ENCODE measurements at regions not wholly inside any gene's neighbourhood (a gene's known extent, or its start where the extent isn't known, plus 50 kb on each side); places are given as distances from the start of the nearest gene placed in this dataset.

DNA sequence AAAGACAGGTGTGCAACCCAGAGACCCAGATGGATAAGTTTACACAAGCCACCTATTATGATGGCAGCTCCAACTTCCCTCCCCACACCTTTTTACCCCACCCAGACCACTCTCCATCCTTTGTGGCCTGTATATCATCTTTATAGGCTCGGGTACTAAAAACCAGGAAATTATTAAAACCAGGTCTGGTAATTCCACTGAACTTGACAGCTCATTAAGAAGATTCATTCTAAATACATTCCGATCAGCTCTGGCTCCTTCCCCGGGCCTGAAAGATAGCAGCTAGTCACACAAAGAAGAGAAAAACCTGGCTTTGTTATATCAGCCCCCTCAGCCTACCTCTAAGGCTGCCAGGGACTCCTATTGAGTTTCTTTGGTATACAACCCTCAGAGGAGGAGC, 67.9 kb upstream of the API5 start:
- TF ChIP-seq, protein P1, sequence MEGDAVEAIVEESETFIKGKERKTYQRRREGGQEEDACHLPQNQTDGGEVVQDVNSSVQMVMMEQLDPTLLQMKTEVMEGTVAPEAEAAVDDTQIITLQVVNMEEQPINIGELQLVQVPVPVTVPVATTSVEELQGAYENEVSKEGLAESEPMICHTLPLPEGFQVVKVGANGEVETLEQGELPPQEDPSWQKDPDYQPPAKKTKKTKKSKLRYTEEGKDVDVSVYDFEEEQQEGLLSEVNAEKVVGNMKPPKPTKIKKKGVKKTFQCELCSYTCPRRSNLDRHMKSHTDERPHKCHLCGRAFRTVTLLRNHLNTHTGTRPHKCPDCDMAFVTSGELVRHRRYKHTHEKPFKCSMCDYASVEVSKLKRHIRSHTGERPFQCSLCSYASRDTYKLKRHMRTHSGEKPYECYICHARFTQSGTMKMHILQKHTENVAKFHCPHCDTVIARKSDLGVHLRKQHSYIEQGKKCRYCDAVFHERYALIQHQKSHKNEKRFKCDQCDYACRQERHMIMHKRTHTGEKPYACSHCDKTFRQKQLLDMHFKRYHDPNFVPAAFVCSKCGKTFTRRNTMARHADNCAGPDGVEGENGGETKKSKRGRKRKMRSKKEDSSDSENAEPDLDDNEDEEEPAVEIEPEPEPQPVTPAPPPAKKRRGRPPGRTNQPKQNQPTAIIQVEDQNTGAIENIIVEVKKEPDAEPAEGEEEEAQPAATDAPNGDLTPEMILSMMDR (IDR thresholded peaks at IDR 0.05), result no peak
- TF ChIP-seq, protein P2, sequence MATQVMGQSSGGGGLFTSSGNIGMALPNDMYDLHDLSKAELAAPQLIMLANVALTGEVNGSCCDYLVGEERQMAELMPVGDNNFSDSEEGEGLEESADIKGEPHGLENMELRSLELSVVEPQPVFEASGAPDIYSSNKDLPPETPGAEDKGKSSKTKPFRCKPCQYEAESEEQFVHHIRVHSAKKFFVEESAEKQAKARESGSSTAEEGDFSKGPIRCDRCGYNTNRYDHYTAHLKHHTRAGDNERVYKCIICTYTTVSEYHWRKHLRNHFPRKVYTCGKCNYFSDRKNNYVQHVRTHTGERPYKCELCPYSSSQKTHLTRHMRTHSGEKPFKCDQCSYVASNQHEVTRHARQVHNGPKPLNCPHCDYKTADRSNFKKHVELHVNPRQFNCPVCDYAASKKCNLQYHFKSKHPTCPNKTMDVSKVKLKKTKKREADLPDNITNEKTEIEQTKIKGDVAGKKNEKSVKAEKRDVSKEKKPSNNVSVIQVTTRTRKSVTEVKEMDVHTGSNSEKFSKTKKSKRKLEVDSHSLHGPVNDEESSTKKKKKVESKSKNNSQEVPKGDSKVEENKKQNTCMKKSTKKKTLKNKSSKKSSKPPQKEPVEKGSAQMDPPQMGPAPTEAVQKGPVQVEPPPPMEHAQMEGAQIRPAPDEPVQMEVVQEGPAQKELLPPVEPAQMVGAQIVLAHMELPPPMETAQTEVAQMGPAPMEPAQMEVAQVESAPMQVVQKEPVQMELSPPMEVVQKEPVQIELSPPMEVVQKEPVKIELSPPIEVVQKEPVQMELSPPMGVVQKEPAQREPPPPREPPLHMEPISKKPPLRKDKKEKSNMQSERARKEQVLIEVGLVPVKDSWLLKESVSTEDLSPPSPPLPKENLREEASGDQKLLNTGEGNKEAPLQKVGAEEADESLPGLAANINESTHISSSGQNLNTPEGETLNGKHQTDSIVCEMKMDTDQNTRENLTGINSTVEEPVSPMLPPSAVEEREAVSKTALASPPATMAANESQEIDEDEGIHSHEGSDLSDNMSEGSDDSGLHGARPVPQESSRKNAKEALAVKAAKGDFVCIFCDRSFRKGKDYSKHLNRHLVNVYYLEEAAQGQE (IDR thresholded peaks at IDR 0.05; ENCODE audit: insufficient read depth in 1 of 2, low read depth in 2 of 2, low read length in 1 of 2), result no peak
- no peak for TF ChIP-seq POLR2AphosphoS5 (IDR thresholded peaks at IDR 0.05; ENCODE audit: low read depth, low read length)

Data from Panc1 (cell line).